Lower leg skin (tissue), 4 donors: ENCODE measurements at regions not wholly inside any gene's neighbourhood (a gene's known extent, or its start where the extent isn't known, plus 50 kb on each side); places are given as distances from the start of the nearest gene placed in this dataset.

ENCODE experiments used
- DNase-seq, 2 donors: peaks; one replicate each; pipeline ENCODE4 v3.0.0-alpha.2; 2019; ENCODE audit warnings: low spot score in 2 of 2
- H3K4me3 ChIP-seq: fragments of 200-600 bp; sonication (generic); 2 replicates; pipeline ENCODE4 v1.5.1; 2017; ENCODE audit warnings: mild to moderate bottlenecking, low read depth; ENCODE audit not compliant: poor library complexity, severe bottlenecking
- CTCF ChIP-seq, 3 donors: fragments of 450-650 bp; IDR thresholded peaks; one replicate each; pipeline ENCODE4 v1.5.1; 2016; ENCODE audit warnings: antibody characterized with exemption in 3 of 3, mild to moderate bottlenecking in 3 of 3, moderate library complexity in 2 of 3
- POLR2A ChIP-seq, 2 donors: fragments of 450-650 bp; IDR thresholded peaks; one replicate each; pipeline ENCODE4 v1.6.1; 2016 to 2017; ENCODE audit warnings: antibody characterized with exemption in 2 of 2, mild to moderate bottlenecking in 1 of 2, moderate library complexity in 1 of 2
- WGBS, 2 donors: methylation state at CpG; one replicate each; pipeline ENCODE4 v1.1.5; 2018; 5-methylcytosine and 5-hydroxymethylcytosine counted together
- intact Hi-C: fragments of 100-400 bp; cut with DNase I; formaldehyde crosslinking; loops from one replicate; pipeline ENCODE4 v1.15.0; 2023; ENCODE audit warnings: low total_unique reads

- no peak for DNase-seq
- WGBS, 2 donors: 63 to 67% methylated on average over 7 of the region's 7 CpGs
- intact Hi-C loops: no loop called here
- H3K4me3 ChIP-seq: no peak overlapping the region
- TF ChIP-seq POLR2A (IDR thresholded peaks at IDR 0.05): no peak
- no peak for TF ChIP-seq CTCF (IDR thresholded peaks at IDR 0.05)
Measured at GRCh38 chr1:241411056-241411775, 54.2 kb upstream of the RGS7 start.

- TF ChIP-seq CTCF (IDR thresholded peaks at IDR 0.05) (no peak), POLR2A (IDR thresholded peaks at IDR 0.05) (no peak)
- intact Hi-C loops: no loop called here
- no peak overlapping the region for H3K4me3 ChIP-seq
- 63 to 67% methylated on average over 3 of the region's 3 CpGs for WGBS, 2 donors
- no peak for DNase-seq
Measured at GRCh38 chr1:241408170-241408569, 51.2 kb upstream of the RGS7 start.
